IPS DF 4.7 (cell line): ENCODE measurements at regions not wholly inside any gene's neighbourhood (a gene's known extent, or its start where the extent isn't known, plus 50 kb on each side); places are given as distances from the start of the nearest gene placed in this dataset.
"Not testable (repeated sequence)": the region's sequence is repeated elsewhere in the genome, so short reads cannot be mapped to it uniquely, and the experiment has no call there.

Experiments used
- DNase-seq: peaks from one replicate; pipeline ENCODE4 v3.0.0-alpha.2; 2013; ENCODE audit warnings: low spot score; ENCODE audit errors: extremely low read depth

- not testable (repeated sequence) for DNase-seq
These were observed 57.0 kb upstream of the NEUROD1 start for GRCh38 chr2:181737302-181737701.

DNA sequence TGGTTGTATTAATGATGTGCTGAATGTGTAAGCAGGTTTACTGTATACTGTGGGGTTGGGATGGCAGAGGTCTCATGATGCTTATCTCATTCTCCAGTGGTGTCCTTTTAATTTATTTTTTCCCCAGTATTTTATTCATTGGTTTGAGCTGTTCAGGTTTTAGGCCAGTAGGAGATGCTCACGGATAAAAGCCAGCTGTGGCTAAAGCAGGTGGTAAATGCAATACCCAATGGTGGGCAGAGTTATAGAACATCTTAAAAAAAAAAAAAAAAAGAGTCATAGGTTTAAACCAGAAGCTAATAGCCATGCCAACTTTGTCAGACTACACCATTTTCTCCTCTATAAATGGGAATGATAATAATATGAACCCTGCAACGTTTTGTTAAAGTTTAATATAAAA, 57.8 kb upstream of the NEUROD1 start:
- DNase-seq: no peak

DNA sequence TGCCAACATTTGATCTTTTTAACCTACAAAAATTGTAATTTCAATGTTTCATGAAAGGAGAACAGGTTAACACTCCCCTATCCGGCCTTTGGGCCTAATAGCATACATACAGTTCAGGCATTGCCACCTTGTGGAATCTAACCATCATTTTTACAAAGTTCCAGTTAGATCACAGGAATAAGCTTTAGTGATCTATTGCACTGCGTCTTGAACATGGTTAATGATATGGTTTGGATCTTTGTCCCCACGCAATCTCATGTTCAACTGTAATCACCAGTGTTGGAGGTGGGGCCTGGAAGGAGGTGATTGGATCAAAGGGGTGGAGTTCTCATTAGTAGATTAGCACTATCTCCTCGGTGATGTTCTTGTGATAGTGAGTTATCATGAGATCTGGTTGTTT, 58.2 kb upstream of the NEUROD1 start:
- DNase-seq: no peak

- no peak for DNase-seq
These were observed 61.4 kb upstream of the NEUROD1 start for GRCh38 chr2:181741756-181742155.

DNA sequence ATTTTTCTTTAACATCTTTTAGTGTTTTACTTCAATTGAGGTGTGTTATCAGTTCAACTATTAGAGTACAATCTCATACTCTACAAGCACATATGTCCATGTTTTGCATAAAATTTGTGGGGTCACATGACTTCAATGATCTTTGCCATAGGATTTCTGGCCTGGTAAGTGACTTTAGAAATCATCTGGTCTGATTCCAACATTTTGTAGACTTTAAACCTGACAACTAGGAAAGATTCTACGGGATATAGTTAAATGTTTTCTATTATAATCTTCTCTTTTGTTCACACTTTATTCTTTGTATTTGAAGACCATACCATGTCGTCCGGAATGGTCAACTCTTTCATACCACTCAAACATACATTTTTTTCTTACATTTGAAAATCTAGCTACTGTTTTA, 62.0 kb upstream of the NEUROD1 start:
- DNase-seq: no peak

DNA sequence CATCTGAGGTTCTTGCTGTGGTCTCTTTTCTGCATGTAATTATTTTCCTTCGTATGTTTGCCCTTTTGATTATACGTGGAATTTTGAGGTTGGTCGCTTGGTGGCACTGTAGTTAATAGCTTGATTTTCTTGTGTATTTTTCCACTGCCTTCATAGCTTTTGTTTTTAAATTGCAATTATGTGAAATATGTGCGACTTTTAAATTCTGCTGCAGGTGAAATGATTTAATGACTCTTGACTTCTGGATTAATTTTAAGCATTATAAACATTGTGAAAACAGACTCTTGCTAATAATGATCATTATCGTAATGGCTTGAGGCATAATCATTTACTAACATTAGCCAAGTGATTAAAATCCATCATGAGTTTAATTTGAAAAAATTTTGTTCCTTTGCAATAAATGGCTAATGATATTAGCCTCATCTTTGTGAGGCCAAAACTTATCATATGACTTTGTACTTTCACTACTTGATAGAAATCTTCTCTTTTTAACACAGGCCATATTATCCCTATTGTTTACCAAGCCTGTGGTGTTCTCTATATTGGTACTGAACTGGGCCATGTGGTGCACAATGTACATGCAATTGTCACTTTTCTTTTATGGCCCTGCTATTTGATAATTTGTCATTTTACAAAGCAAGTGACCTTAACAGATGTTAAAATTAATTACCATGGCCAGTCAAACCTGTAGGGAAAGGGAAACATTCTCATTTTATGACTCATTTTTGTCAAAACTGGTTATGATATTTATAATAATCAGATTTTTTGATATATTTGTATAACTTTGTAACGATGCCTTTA, 62.8 kb upstream of the NEUROD1 start:
- no peak for DNase-seq

DNA sequence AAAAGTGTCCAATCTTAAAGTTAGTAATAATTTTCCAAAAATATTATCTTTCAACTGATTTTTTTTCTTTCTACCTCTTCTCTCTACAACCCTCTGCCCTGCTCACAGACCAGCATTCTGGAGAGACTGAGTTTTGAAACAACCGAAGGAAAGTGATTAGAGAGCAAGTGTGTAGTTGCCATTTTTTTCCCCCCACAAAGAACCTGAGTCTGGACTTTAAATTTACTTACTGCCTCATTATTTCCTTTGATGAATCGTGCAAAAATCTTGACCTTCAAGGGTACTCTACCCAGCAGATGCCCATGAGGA, 63.4 kb upstream of the NEUROD1 start:
- no peak for DNase-seq

GRCh38 chr2:181745796-181746540, 65.7 kb upstream of the NEUROD1 start:
- no peak for DNase-seq

GRCh38 chr2:181746844-181747243, 66.5 kb upstream of the NEUROD1 start:
- no peak for DNase-seq

DNA sequence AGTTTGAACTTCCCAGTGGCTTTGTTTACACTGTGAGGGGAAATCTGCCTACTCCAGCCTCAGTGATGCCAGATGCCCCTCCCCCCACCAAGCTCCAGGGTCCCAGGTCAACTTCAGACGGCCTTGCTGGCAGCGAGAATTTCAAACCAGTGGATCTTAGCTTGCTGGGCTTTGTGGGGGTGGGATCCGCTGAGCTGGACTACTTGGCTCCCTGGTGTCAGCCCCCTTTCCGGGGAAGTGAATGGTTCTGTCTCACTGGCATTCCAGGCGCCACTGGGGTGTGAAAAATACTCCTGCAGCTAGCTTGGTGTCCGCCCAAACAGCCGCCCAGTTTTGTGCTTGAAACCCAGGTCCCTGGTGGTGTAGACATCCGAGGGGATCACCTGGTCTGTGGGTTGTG, 70.0 kb upstream of the NEUROD1 start:
- DNase-seq: no peak

GRCh38 chr2:181751266-181752030, 71.1 kb upstream of the NEUROD1 start:
- no peak for DNase-seq

GRCh38 chr2:181752301-181752700, 72.0 kb upstream of the NEUROD1 start:
- DNase-seq: no peak

GRCh38 chr2:181753686-181754085, 73.4 kb upstream of the NEUROD1 start:
- DNase-seq: no peak

GRCh38 chr2:181754105-181754504, 73.8 kb upstream of the NEUROD1 start:
- no peak for DNase-seq

DNA sequence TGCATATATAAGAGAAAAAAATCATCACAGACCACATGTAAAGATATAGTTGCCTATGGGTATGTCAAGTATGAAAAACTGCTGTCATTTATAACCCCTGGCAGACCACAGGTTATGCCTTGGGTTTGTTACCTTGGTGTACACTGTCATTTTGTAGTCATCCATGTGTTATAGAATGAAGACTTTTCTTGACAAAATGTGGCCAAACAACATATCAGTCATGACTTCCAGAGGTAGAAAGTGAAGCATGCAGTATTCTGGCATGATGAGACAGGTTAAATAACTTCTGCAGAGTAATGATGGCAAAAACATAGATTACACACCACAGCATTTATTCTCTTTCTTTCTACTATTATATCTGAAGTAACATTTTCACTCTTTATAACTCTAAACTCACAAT, 74.9 kb upstream of the NEUROD1 start:
- no peak for DNase-seq

DNA sequence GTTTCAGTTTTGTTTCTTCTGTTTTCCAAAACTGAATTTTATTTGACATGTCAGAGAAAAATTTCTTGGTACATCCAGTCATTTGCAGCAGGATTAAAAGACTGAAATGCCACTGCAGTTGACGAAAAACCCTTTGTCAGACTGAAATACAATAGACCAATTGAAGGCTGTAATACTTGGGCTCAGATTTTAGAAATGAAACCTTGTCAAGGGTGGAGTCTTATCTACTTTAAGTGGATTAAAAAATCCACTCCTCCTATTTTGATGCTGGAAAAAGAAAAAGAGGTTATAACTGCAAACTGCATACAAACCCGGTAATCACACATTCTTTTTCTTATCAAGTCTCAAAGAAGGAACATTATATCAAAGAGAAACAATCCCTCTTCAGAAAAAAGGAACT, 80.2 kb upstream of the NEUROD1 start:
- DNase-seq: no peak

DNA sequence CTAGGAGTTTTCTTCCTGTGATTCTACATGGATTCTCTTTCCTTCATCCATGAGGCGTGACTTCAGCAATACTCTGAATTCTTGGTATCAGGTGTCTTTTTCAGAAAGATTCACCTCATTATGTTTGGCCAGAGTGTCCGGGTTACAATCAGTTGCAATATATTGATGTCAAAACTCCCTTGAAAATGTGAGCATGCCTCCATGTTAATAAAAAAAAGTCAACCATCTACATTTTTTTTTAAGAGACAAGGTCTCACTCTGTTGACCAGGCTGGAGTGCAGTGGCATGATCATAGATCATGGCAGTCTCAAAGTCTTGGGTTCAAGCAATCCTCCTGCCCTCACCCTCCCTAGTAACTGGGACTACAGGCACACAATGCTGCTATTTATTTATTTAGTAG, 80.9 kb upstream of the NEUROD1 start:
- DNase-seq: no peak

DNA sequence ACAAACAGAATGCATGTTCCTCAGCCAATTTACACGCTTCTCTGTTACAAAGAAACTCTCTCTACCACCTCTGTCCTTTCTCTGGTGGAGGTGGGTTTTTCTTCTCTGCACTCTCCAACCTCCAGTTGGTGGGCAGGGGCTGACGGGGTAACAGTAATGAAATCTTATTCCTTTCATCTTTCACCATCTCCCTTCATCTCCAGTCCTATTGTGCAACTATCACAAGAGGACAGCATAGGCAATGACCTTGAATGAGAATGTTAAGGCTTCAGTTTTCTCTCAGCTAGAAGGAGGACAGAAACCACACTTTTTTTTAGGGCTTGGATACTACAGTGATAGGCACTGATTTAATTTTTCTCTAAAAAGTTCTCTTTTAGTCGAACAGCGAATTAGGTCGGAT, 81.7 kb upstream of the NEUROD1 start:
- no peak for DNase-seq

DNA sequence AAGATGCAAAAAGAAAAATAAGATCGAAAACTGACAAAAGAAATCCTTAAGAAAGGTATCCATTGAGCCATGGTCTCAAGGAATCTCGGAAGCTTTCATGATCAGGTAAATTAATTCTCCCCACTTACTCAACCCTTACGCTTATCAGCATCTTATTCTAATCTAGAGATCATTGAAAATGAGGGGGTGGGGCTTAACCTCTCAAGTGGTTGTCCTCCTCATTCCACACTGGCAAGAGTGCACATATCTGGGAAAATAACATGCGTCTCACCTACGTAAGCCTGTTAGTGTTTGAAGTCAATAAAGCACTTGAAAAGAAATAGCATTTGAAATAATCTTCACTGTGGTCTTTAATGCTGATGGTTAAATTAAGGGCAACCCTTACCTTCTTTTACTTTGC, 82.5 kb upstream of the NEUROD1 start:
- no peak for DNase-seq

DNA sequence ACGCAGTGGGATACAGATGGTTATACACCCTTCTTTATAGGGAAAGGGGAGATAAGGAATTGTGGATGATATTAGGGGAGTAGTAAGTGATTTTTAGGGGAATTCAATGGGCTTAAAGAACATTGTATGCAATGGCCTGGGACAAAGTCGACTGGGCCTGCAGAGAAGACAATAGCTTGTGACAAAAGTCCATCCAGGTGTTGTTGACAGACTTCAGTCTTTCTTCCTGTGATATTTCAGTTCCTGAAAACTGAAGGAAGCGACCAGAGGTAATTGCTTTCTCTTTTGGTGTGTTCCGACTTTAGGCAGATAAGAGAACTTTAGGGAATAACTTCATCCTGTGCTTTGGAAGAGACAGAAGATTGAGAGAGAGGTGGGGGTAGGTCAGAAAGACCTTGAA, 83.1 kb upstream of the NEUROD1 start:
- DNase-seq: no peak

DNA sequence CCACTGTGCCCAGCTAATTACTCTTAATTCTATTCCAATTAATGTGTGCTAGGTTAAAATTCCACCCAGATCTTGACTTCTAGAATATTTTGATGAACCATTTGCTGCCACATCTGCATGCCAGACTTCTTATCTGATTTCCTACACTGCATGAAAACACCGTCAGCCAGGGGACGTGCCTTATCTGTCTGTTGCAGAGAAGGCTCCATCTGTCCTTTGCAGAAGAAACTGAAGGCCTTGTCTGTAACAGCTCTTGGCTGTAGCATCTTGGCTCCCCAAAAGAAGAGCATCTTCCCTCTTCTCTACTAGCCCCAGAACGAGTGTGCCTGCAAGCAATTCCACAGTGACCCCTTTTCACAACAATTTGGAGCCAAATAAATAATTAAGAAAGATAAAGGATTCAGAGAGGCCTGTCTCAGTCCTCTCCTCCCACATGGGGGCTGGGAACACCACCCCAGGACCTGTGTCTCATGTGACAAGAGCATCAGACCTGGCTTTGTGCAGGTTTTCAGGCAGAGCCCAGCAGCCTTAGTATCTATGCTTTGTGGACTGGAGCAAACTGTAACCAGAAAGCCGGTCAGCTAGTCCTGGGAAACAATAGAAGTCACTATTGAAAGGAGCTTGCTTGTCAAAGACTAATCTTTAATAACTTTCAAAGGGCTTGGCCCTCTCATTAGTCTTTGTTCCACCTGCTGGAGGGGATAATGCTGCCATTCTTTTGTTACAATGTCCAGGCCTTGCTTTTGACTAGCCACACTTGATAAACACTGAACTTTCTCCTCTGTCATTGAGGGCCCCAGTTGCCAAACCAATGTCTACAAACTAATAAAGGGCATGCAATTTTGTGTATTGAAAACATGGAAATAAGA, 84.0 kb upstream of the NEUROD1 start:
- no peak for DNase-seq
